IMR-90 (cell line): ENCODE measurements at regions not wholly inside any gene's neighbourhood (a gene's known extent, or its start where the extent isn't known, plus 50 kb on each side); places are given as distances from the start of the nearest gene placed in this dataset.

Experiments
- ATAC-seq: fragments of 200-7000 bp; cut with Tn5 transposase; 2 replicates; pipeline ENCODE4 v1.9.1; 2020; ENCODE audit warnings: low read depth, mild to moderate bottlenecking, moderate library complexity
- BruUV-seq: library from RNA; stranded (reverse); fragments of 400-500 nt; replicated peaks from 2 replicates; lab custom pipeline; 2021; lab: Mats Ljungman, UMichigan
- CTCF ChIA-PET: fragments of 300-600 bp; formaldehyde crosslinking; extraction: SDS; loops from one replicate; lab custom pipeline; 2021; ENCODE audit warnings: antibody characterized with exemption; lab: Yijun Ruan, JAX
- POLR2A ChIA-PET: fragments of 300-600 bp; sonication (Branson Sonifier 250); formaldehyde crosslinking; loops from one replicate; lab custom pipeline; 2022; ENCODE audit warnings: antibody characterized with exemption; ENCODE audit not compliant: unreplicated experiment; lab: Charles Lee
- DNase-seq: peaks from one replicate; pipeline ENCODE4 v3.0.0; 2013
- H2AFZ ChIP-seq: replicated peaks from 2 replicates; pipeline ENCODE3; 2013; ENCODE audit warnings: low read length, mild to moderate bottlenecking; ENCODE audit not compliant: poor library complexity
- H2AK5ac ChIP-seq: 2 replicates; pipeline ENCODE4 v1.6.1; 2013; ENCODE audit warnings: low read depth, low read length, inconsistent platforms
- H2AK9ac ChIP-seq: replicated peaks from 2 replicates; pipeline ENCODE3; 2013; ENCODE audit warnings: mild to moderate bottlenecking, low read depth, low read length, moderate library complexity; ENCODE audit not compliant: poor library complexity
- H2BK120ac ChIP-seq: 2 replicates; pipeline ENCODE4 v1.6.1; 2013; ENCODE audit warnings: low read depth, low read length, inconsistent platforms
- H2BK15ac ChIP-seq: 3 replicates; pipeline ENCODE4 v1.6.1; 2013; ENCODE audit warnings: low read depth, low read length, inconsistent platforms
- H2BK20ac ChIP-seq: 2 replicates; pipeline ENCODE4 v1.6.1; 2013; ENCODE audit warnings: low read depth, mild to moderate bottlenecking, inconsistent platforms, low read length, moderate library complexity
- H2BK5ac ChIP-seq: 2 replicates; pipeline ENCODE4 v1.6.1; 2013; ENCODE audit warnings: mild to moderate bottlenecking, low read depth, low read length, inconsistent platforms; ENCODE audit not compliant: poor library complexity, severe bottlenecking
- H3K14ac ChIP-seq: replicated peaks from 2 replicates; pipeline ENCODE4 v1.6.1; 2013; ENCODE audit warnings: low read depth, low read length, inconsistent platforms
- H3K18ac ChIP-seq: 2 replicates; pipeline ENCODE4 v1.6.1; 2013; ENCODE audit warnings: low read depth, low read length, control low read depth
- H3K23ac ChIP-seq: 2 replicates; pipeline ENCODE4 v1.6.1; 2013; ENCODE audit warnings: low read depth, low read length, inconsistent platforms
- H3K27ac ChIP-seq: 2 replicates; pipeline ENCODE4 v1.5.1; 2013; ENCODE audit warnings: mild to moderate bottlenecking, control low read depth, low read length; ENCODE audit not compliant: insufficient read depth
- H3K27me3 ChIP-seq: 2 replicates; pipeline ENCODE4 v1.6.1; 2013; ENCODE audit warnings: low read length; ENCODE audit not compliant: control insufficient read depth, insufficient read depth
- H3K36me3 ChIP-seq: 2 replicates; pipeline ENCODE4 v1.6.1; 2013; ENCODE audit warnings: low read length, mixed read lengths; ENCODE audit not compliant: control insufficient read depth, insufficient read depth
- H3K4ac ChIP-seq: 2 replicates; pipeline ENCODE4 v1.6.1; 2013; ENCODE audit warnings: low read depth, low read length, inconsistent platforms
- H3K4me1 ChIP-seq: 2 replicates; pipeline ENCODE4 v1.6.1; 2013; ENCODE audit warnings: low read length, mixed read lengths; ENCODE audit not compliant: control insufficient read depth, insufficient read depth
- H3K4me2 ChIP-seq: 2 replicates; pipeline ENCODE4 v1.6.1; 2013; ENCODE audit warnings: low read depth, mild to moderate bottlenecking, control low read depth, low read length, moderate library complexity
- H3K4me3 ChIP-seq: 2 replicates; pipeline ENCODE4 v1.5.1; 2013; ENCODE audit warnings: low read depth, mild to moderate bottlenecking, control low read depth, low read length, moderate library complexity; ENCODE audit not compliant: insufficient read depth
- H3K56ac ChIP-seq: 2 replicates; pipeline ENCODE4 v1.6.1; 2013; ENCODE audit warnings: low read length, inconsistent platforms; ENCODE audit not compliant: insufficient read depth; ENCODE audit errors: extremely low read depth
- H3K79me1 ChIP-seq, 2 experiments: 2 replicates each; pipeline ENCODE4 v1.6.1; 2013; ENCODE audit warnings: low read length in 2 of 2, inconsistent platforms in 1 of 2, low read depth in 1 of 2
- H3K9ac ChIP-seq: 2 replicates; pipeline ENCODE4 v1.6.1; 2013; ENCODE audit warnings: low read depth, low read length, control low read depth
- H3K9me1 ChIP-seq: 2 replicates; pipeline ENCODE4 v1.6.1; 2013; ENCODE audit warnings: low read length, inconsistent platforms; ENCODE audit not compliant: insufficient read depth
- H3K9me3 ChIP-seq: 2 replicates; pipeline ENCODE4 v1.6.1; 2013; ENCODE audit warnings: low read length; ENCODE audit not compliant: control insufficient read depth, insufficient read depth
- H4K20me1 ChIP-seq: 2 replicates; pipeline ENCODE4 v1.6.1; 2013; ENCODE audit warnings: low read length, inconsistent platforms; ENCODE audit not compliant: insufficient read depth
- H4K5ac ChIP-seq: 2 replicates; pipeline ENCODE4 v1.6.1; 2013; ENCODE audit warnings: mild to moderate bottlenecking, low read depth, low read length, control low read depth
- H4K8ac ChIP-seq, 2 experiments: 2 replicates each; pipeline ENCODE4 v1.6.1; 2013; ENCODE audit warnings: low read depth in 2 of 2, low read length in 2 of 2, control low read depth in 1 of 2, inconsistent platforms in 1 of 2
- H4K91ac ChIP-seq: 2 replicates; pipeline ENCODE4 v1.6.1; 2013; ENCODE audit warnings: low read depth, low read length, inconsistent platforms; ENCODE audit not compliant: insufficient read depth
- BHLHE40 ChIP-seq: fragments of 150-350 bp; IDR thresholded peaks from 2 replicates; pipeline ENCODE4 v1.6.1; 2016; ENCODE audit warnings: mild to moderate bottlenecking, low read depth, low read length
- MAZ ChIP-seq: IDR thresholded peaks from 2 replicates; pipeline ENCODE4 v1.6.1; 2012; ENCODE audit warnings: low read depth, mild to moderate bottlenecking, low read length, improper control_type of control experiment, moderate library complexity, borderline replicate concordance
- POLR2A ChIP-seq: IDR thresholded peaks from 2 replicates; pipeline ENCODE4 v1.6.1; 2012; ENCODE audit warnings: mild to moderate bottlenecking, low read depth, low read length
- RFX5 ChIP-seq: IDR thresholded peaks from 2 replicates; pipeline ENCODE4 v1.8.0; 2012; ENCODE audit warnings: low read depth, mild to moderate bottlenecking, low read length, moderate library complexity
- WGBS, 2 experiments: methylation state at CpG; one replicate each; pipeline versions ENCODE4 v1.1.5 to v1.1.7; 2013; ENCODE audit warnings: missing lambda C conversion rate in 2 of 2; ENCODE audit not compliant: insufficient read length in 1 of 2; ENCODE audit errors: extremely low coverage in 2 of 2; 5-methylcytosine and 5-hydroxymethylcytosine counted together
- dilution Hi-C: fragments of 300-500 bp; cut with HindIII; formaldehyde crosslinking; loops from one replicate; pipeline ENCODE4 v1.14.3; 2018; ENCODE audit warnings: low sequenced_read_pairs; ENCODE audit not compliant: unreplicated experiment
- in situ Hi-C: fragments of 300-500 bp; cut with MboI; formaldehyde crosslinking; loops from 3 replicates; pipeline ENCODE4 v1.14.3; 2019; ENCODE audit warnings: low sequenced_read_pairs, inconsistent platforms, mixed read lengths
- intact Hi-C: fragments of 100-400 bp; cut with micrococcal nuclease; formaldehyde crosslinking; loops from 2 replicates; pipeline ENCODE4 v1.10.0; 2022
- TF ChIP-seq, protein P1 (sequence below): fragments of 150-350 bp; IDR thresholded peaks from 2 replicates; pipeline ENCODE4 v1.6.1; 2016; ENCODE audit warnings: low read depth, mild to moderate bottlenecking, low read length, moderate library complexity, borderline replicate concordance

- Histone ChIP-seq H3K56ac (no peak overlapping the region), H3K9me3 (no peaks in the 10 kb centered on the region), H4K91ac (no peak overlapping the region), H3K14ac (no peak overlapping the region), H2BK20ac (no peak overlapping the region), H3K36me3 (no peaks in the 10 kb centered on the region), H3K4me3 (no peak overlapping the region), H3K23ac (no peak overlapping the region), H3K27me3 (no peaks in the 10 kb centered on the region), H3K4ac (no peak overlapping the region), H2BK120ac (no peak overlapping the region), H3K9me1 (no peaks in the 10 kb centered on the region), H4K20me1 (no peaks in the 10 kb centered on the region), H3K4me2 (no peak overlapping the region), H3K79me1 (no peaks in the 10 kb centered on the region), H4K5ac (no peak overlapping the region), H2AFZ (no peak overlapping the region), H3K4me1 (no peaks in the 10 kb centered on the region), H2BK5ac (no peak overlapping the region), H3K18ac (no peak overlapping the region), H2AK9ac (no peak overlapping the region), H4K8ac (no peak overlapping the region), H3K27ac (no peak overlapping the region), H2AK5ac (no peak overlapping the region), H3K9ac (no peak overlapping the region), H2BK15ac (no peak overlapping the region)
- intact Hi-C loops, result no loop called here
- no CpG with 5 or more reads among the region's 3 CpGs for WGBS, 2 experiments
- CTCF ChIA-PET, result interaction anchor here (0.6 kb wide), 1 partner anchor 246 kb away, joined by 4 read pairs; no protein-coding TSS in a partner anchor
- no peak for ATAC-seq
- POLR2A ChIA-PET, result interaction anchor here (0.5 kb wide), 1 partner anchor 234 kb away, joined by 10 read pairs; no protein-coding TSS in a partner anchor
- no peak for TF ChIP-seq RFX5
- TF ChIP-seq POLR2A, result no peak
- TF ChIP-seq MAZ, result no peak
- TF ChIP-seq, protein P1, sequence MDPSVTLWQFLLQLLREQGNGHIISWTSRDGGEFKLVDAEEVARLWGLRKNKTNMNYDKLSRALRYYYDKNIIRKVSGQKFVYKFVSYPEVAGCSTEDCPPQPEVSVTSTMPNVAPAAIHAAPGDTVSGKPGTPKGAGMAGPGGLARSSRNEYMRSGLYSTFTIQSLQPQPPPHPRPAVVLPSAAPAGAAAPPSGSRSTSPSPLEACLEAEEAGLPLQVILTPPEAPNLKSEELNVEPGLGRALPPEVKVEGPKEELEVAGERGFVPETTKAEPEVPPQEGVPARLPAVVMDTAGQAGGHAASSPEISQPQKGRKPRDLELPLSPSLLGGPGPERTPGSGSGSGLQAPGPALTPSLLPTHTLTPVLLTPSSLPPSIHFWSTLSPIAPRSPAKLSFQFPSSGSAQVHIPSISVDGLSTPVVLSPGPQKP, result no peak
- TF ChIP-seq BHLHE40, result no peak
- in situ Hi-C loops, result no loop called here
- DNase-seq, result no peak
- dilution Hi-C loops, result no loop called here
- BruUV-seq, result no TSS peak
Measured at GRCh38 chr1:175833951-175834350, 90.6 kb upstream of the TNR start.
